GM20000 (cell line): ENCODE measurements at regions not wholly inside any gene's neighbourhood (a gene's known extent, or its start where the extent isn't known, plus 50 kb on each side); places are given as distances from the start of the nearest gene placed in this dataset.

ENCODE experiments used
- DNase-seq: peaks from one replicate; pipeline ENCODE4 v3.0.0; 2012; ENCODE audit warnings: low spot score
- CTCF ChIP-seq: IDR thresholded peaks from 2 replicates; pipeline ENCODE4 v1.5.1; 2012; ENCODE audit warnings: mild to moderate bottlenecking, control low read depth; ENCODE audit errors: extremely low read depth, missing control alignments

- no peak for DNase-seq
- TF ChIP-seq CTCF, result no peak
Measured at GRCh38 chr18:78561757-78562510, 417.7 kb upstream of the SALL3 start.

- TF ChIP-seq CTCF, result no peak
- no peak for DNase-seq
Measured at GRCh38 chr18:78562531-78562961, 417.1 kb upstream of the SALL3 start.

- no peak for TF ChIP-seq CTCF
Measured at GRCh38 chr18:78563110-78563509, 416.5 kb upstream of the SALL3 start.

GRCh38 chr18:78564030-78564429 lies 415.6 kb upstream of the SALL3 start:
- no peak for DNase-seq
- TF ChIP-seq CTCF, result no peak

More at GRCh38 chr18:78563110-78563509, 416.5 kb upstream of the SALL3 start:
- no peak for DNase-seq

GRCh38 chr18:78564518-78564917 lies 415.1 kb upstream of the SALL3 start:
- no peak for DNase-seq
- TF ChIP-seq CTCF, result no peak

GRCh38 chr18:78565240-78565639 lies 414.4 kb upstream of the SALL3 start:
- TF ChIP-seq CTCF, result no peak
- DNase-seq, result no peak

GRCh38 chr18:78566065-78566464 lies 413.6 kb upstream of the SALL3 start:
- DNase-seq, result no peak
- no peak for TF ChIP-seq CTCF
